Endodermal cell (in vitro differentiated cells): ENCODE measurements at regions not wholly inside any gene's neighbourhood (a gene's known extent, or its start where the extent isn't known, plus 50 kb on each side); places are given as distances from the start of the nearest gene placed in this dataset.

Experiments
- DNase-seq: peaks from one replicate; pipeline ENCODE4 v3.0.0-alpha.2; 2017
- H3K27ac ChIP-seq: 2 replicates; pipeline ENCODE4 v1.5.1; 2013; ENCODE audit warnings: mild to moderate bottlenecking, low read depth, low read length, moderate library complexity
- H3K27me3 ChIP-seq: 2 replicates; pipeline ENCODE4 v1.6.1; 2013; ENCODE audit warnings: mild to moderate bottlenecking, low read length, moderate library complexity; ENCODE audit not compliant: insufficient read depth, control insufficient read depth, poor library complexity, severe bottlenecking
- H3K36me3 ChIP-seq: 2 replicates; pipeline ENCODE4 v1.7.0; 2013; ENCODE audit warnings: mild to moderate bottlenecking, low read length, moderate library complexity; ENCODE audit not compliant: control insufficient read depth, insufficient read depth
- H3K4me1 ChIP-seq: one replicate; pipeline ENCODE4 v1.7.0; 2013; ENCODE audit warnings: low read length; ENCODE audit not compliant: control insufficient read depth, insufficient read depth
- H3K4me3 ChIP-seq: 2 replicates; pipeline ENCODE4 v1.5.1; 2013; ENCODE audit warnings: mild to moderate bottlenecking, low read length, moderate library complexity
- H3K9ac ChIP-seq: 2 replicates; pipeline ENCODE4 v1.6.1; 2013; ENCODE audit warnings: mild to moderate bottlenecking, low read length, moderate library complexity; ENCODE audit not compliant: poor library complexity, severe bottlenecking; ENCODE audit errors: extremely low read depth
- H3K9me3 ChIP-seq: 2 replicates; pipeline ENCODE4 v1.6.1; 2013; ENCODE audit warnings: mild to moderate bottlenecking, low read length, moderate library complexity; ENCODE audit not compliant: control insufficient read depth
- H3K27ac Mint-ChIP-seq: 2 replicates; pipeline ENCODE4 v1.8.0; 2020; ENCODE audit warnings: mixed read lengths
- H3K27me3 Mint-ChIP-seq: 2 replicates; pipeline ENCODE4 v1.8.0; 2021; ENCODE audit warnings: mild to moderate bottlenecking, mixed read lengths; ENCODE audit not compliant: insufficient read depth
- H3K36me3 Mint-ChIP-seq: 2 replicates; pipeline ENCODE4 v1.8.0; 2020; ENCODE audit warnings: low read depth, mixed read lengths
- H3K4me1 Mint-ChIP-seq: 2 replicates; pipeline ENCODE4 v1.8.0; 2020; ENCODE audit warnings: mixed read lengths
- H3K4me3 Mint-ChIP-seq: 2 replicates; pipeline ENCODE4 v1.8.0; 2020; ENCODE audit warnings: mild to moderate bottlenecking, moderate library complexity, mixed read lengths
- H3K9me3 Mint-ChIP-seq: 2 replicates; pipeline ENCODE4 v1.8.0; 2020; ENCODE audit warnings: mild to moderate bottlenecking, mixed read lengths
- CTCF ChIP-seq: fragments of 200-600 bp; sonication (generic); conservative IDR thresholded peaks from 2 replicates; pipeline ENCODE4 v1.5.0; 2021; ENCODE audit warnings: antibody characterized with exemption, mild to moderate bottlenecking
- WGBS, 2 experiments: methylation state at CpG; one replicate each; pipeline versions ENCODE4 v1.1.5 to v1.1.7; 2013; ENCODE audit warnings: missing lambda C conversion rate in 2 of 2, mixed read lengths in 1 of 2; ENCODE audit not compliant: insufficient coverage in 1 of 2, insufficient read length in 1 of 2; 5-methylcytosine and 5-hydroxymethylcytosine counted together

- no peak overlapping the region for H3K27ac Mint-ChIP-seq
- H3K9ac ChIP-seq, result no peak overlapping the region
- DNase-seq, result peak; percentile 77
Observed at GRCh38 chr5:10140195-10140973, 109.3 kb downstream of the ATPSCKMT start.

GRCh38 chr5:10138395-10139057 lies 111.2 kb downstream of the ATPSCKMT start:
- Mint-ChIP-seq H3K27me3 (no peaks in the 10 kb centered on the region), H3K9me3 (no peaks in the 10 kb centered on the region), H3K4me1 (peaks cover 12% of the 10 kb centered on the region), H3K4me3 (no peak overlapping the region), H3K36me3 (no peaks in the 10 kb centered on the region), H3K27ac (peak overlapping the region; percentile 39)
- no peak for DNase-seq
- 96 to 98% methylated on average over 17 to 18 of the region's 18 CpGs for WGBS, 2 experiments
- peaks cover 2% of the 10 kb centered on the region for H3K4me1 ChIP-seq
- no peak for TF ChIP-seq CTCF
- H3K9me3 ChIP-seq, result no peaks in the 10 kb centered on the region
- H3K36me3 ChIP-seq, result no peaks in the 10 kb centered on the region
- H3K9ac ChIP-seq, result no peak overlapping the region
- no peak overlapping the region for H3K27ac ChIP-seq
- H3K27me3 ChIP-seq, result no peaks in the 10 kb centered on the region
- H3K4me3 ChIP-seq, result no peak overlapping the region

More at GRCh38 chr5:10140195-10140973, 109.3 kb downstream of the ATPSCKMT start:
- Mint-ChIP-seq H3K9me3 (no peaks in the 10 kb centered on the region), H3K36me3 (no peaks in the 10 kb centered on the region), H3K27me3 (no peaks in the 10 kb centered on the region), H3K4me3 (no peak overlapping the region), H3K4me1 (peaks cover 8% of the 10 kb centered on the region)
- Histone ChIP-seq H3K4me3 (no peak overlapping the region), H3K27ac (no peak overlapping the region), H3K4me1 (no peaks in the 10 kb centered on the region), H3K36me3 (no peaks in the 10 kb centered on the region), H3K9me3 (no peaks in the 10 kb centered on the region), H3K27me3 (no peaks in the 10 kb centered on the region)
- WGBS, 2 experiments, result 86 to 90% methylated on average over 3 to 5 of the region's 5 CpGs
- TF ChIP-seq CTCF, result peak; percentile 76

GRCh38 chr5:10133830-10134229 lies 115.9 kb downstream of the ATPSCKMT start:
- no peak overlapping the region for H3K27ac ChIP-seq
- H3K36me3 Mint-ChIP-seq, result no peaks in the 10 kb centered on the region

More at GRCh38 chr5:10133830-10134229, 115.9 kb downstream of the ATPSCKMT start:
- peaks cover 9% of the 10 kb centered on the region for H3K4me1 ChIP-seq
- H3K9ac ChIP-seq, result no peak overlapping the region
- H3K9me3 ChIP-seq, result no peaks in the 10 kb centered on the region
- Mint-ChIP-seq H3K4me1 (peaks cover 10% of the 10 kb centered on the region), H3K27ac (no peak overlapping the region), H3K4me3 (no peak overlapping the region), H3K27me3 (no peaks in the 10 kb centered on the region), H3K9me3 (peaks cover 1% of the 10 kb centered on the region)
- TF ChIP-seq CTCF, result no peak
- 90% methylated on average over 2 of the region's 2 CpGs for WGBS, 2 experiments
- H3K4me3 ChIP-seq, result no peak overlapping the region
- DNase-seq, result peak; percentile 57
- no peaks in the 10 kb centered on the region for H3K36me3 ChIP-seq
- H3K27me3 ChIP-seq, result no peaks in the 10 kb centered on the region
